GM12878 (cell line): ENCODE measurements at regions not wholly inside any gene's neighbourhood (a gene's known extent, or its start where the extent isn't known, plus 50 kb on each side); places are given as distances from the start of the nearest gene placed in this dataset.

Experiments used
- ATAC-seq: fragments of 200-7000 bp; cut with Tn5 transposase; 3 replicates; pipeline ENCODE4 v1.9.1; 2020; ENCODE audit warnings: mild to moderate bottlenecking, moderate library complexity
- BruUV-seq: library from RNA; stranded (reverse); fragments of 400-500 nt; replicated peaks from 2 replicates; lab custom pipeline; 2021; lab: Mats Ljungman, UMichigan
- CTCF ChIA-PET: fragments of 300-600 bp; sonication (Branson Sonifier 250); formaldehyde crosslinking; extraction: SDS; loops from one replicate; lab custom pipeline; 2021; ENCODE audit warnings: inconsistent platforms; lab: Yijun Ruan, JAX
- POLR2A ChIA-PET: fragments of 350-600 bp; formaldehyde crosslinking; extraction: SDS; loops from one replicate; lab custom pipeline; 2021; ENCODE audit warnings: inconsistent platforms; lab: Charles Lee
- RAD21 ChIA-PET: fragments of 300-600 bp; sonication (Branson Sonifier 250); formaldehyde crosslinking; loops from one replicate; lab custom pipeline; 2023; ENCODE audit warnings: antibody characterized with exemption; ENCODE audit not compliant: unreplicated experiment; lab: Charles Lee
- SMC1A ChIA-PET: fragments of 300-600 bp; sonication (Branson Sonifier 250); formaldehyde crosslinking; loops from one replicate; lab custom pipeline; 2023; ENCODE audit not compliant: unreplicated experiment, uncharacterized antibody; lab: Charles Lee
- DNase-seq: peaks from one replicate; pipeline ENCODE4 v3.0.0-alpha.2; 2011; ENCODE audit warnings: low read depth, low spot score
- FAIRE-seq: peaks from 3 replicates; lab custom pipeline; 2011; peaks lifted over from hg19 to GRCh38; lab: Jason Lieb, UNC
- H2AFZ ChIP-seq: 2 replicates; pipeline ENCODE4 v1.6.0; 2011; ENCODE audit warnings: low read depth, low read length, control low read depth; ENCODE audit not compliant: control insufficient read depth
- H3K27ac ChIP-seq: 2 replicates; pipeline ENCODE4 v1.5.1; 2011; ENCODE audit warnings: control low read depth; ENCODE audit not compliant: control insufficient read depth, insufficient read depth
- H3K27me3 ChIP-seq, 2 experiments: replicated peaks in 1 of 2; 2 replicates each; pipeline versions ENCODE4 v1.6.0 to v1.6.1; 2011; ENCODE audit warnings: low read length in 1 of 2; ENCODE audit not compliant: control insufficient read depth in 2 of 2, insufficient read depth in 2 of 2
- H3K36me3 ChIP-seq, 2 experiments: 2 replicates each; pipeline ENCODE4 v1.5.1; 2011; ENCODE audit warnings: low read length in 1 of 2; ENCODE audit not compliant: control insufficient read depth in 2 of 2, insufficient read depth in 2 of 2
- H3K4me1 ChIP-seq: 2 replicates; pipeline ENCODE4 v1.6.1; 2011; ENCODE audit warnings: mild to moderate bottlenecking, low read length, moderate library complexity, mixed read lengths; ENCODE audit not compliant: control insufficient read depth, insufficient read depth
- H3K4me2 ChIP-seq: 2 replicates; pipeline ENCODE4 v1.6.0; 2011; ENCODE audit warnings: control low read depth; ENCODE audit not compliant: control insufficient read depth, insufficient read depth
- H3K4me3 ChIP-seq: fragments of 200-600 bp; sonication (generic); 2 replicates; pipeline ENCODE4 v1.5.1; 2016
- H3K79me2 ChIP-seq: 2 replicates; pipeline ENCODE4 v1.6.0; 2011; ENCODE audit warnings: low read length; ENCODE audit not compliant: control insufficient read depth, insufficient read depth
- H3K9ac ChIP-seq: 2 replicates; pipeline ENCODE4 v1.8.0; 2011; ENCODE audit warnings: low read length, control low read depth, mixed read lengths; ENCODE audit not compliant: control insufficient read depth, insufficient read depth
- H3K9me3 ChIP-seq: replicated peaks from 3 replicates; pipeline ENCODE4 v1.5.1; 2011; ENCODE audit warnings: mild to moderate bottlenecking, low read length; ENCODE audit not compliant: control insufficient read depth, insufficient read depth
- H4K20me1 ChIP-seq: 2 replicates; pipeline ENCODE4 v1.6.0; 2011; ENCODE audit not compliant: control insufficient read depth, insufficient read depth
- CBX5 ChIP-seq: sonication (generic); IDR thresholded peaks from 2 replicates; pipeline ENCODE4 v1.6.1; 2016; ENCODE audit warnings: low read depth, moderate library complexity, mild to moderate bottlenecking, inconsistent platforms
- CHD1 ChIP-seq: IDR thresholded peaks from 2 replicates; pipeline ENCODE4 v1.6.1; 2012; ENCODE audit warnings: low read depth, low read length, improper control_type of control experiment
- EP300 ChIP-seq, 2 experiments: fragments of 150-350 bp in 1 of 2; IDR thresholded peaks; 2 replicates each; pipeline ENCODE4 v1.6.1; 2011 to 2012; ENCODE audit warnings: low read depth in 2 of 2, low read length in 2 of 2, borderline replicate concordance in 1 of 2, improper control_type of control experiment in 1 of 2, inconsistent platforms in 1 of 2; ENCODE audit not compliant: control insufficient read depth in 1 of 2
- HCFC1 ChIP-seq: fragments of 150-350 bp; IDR thresholded peaks from 2 replicates; pipeline ENCODE4 v1.6.1; 2014; ENCODE audit warnings: low read length
- IKZF1 ChIP-seq: fragments of 450-650 bp; conservative IDR thresholded peaks from 2 replicates; pipeline ENCODE4 v1.6.1; 2017; ENCODE audit warnings: antibody characterized with exemption, mild to moderate bottlenecking
- POLR2AphosphoS2 ChIP-seq: IDR thresholded peaks from 2 replicates; pipeline ENCODE4 v1.6.1; 2011; ENCODE audit warnings: low read depth, mild to moderate bottlenecking, low read length, improper control_type of control experiment, moderate library complexity
- POU2F2 ChIP-seq: IDR thresholded peaks from 3 replicates; pipeline ENCODE4 v1.6.1; 2011; ENCODE audit warnings: low read depth, mild to moderate bottlenecking, low read length, borderline replicate concordance
- RAD21 ChIP-seq: IDR thresholded peaks from 2 replicates; pipeline ENCODE4 v1.6.1; 2011; ENCODE audit warnings: mild to moderate bottlenecking, low read depth, low read length, moderate library complexity; ENCODE audit not compliant: insufficient read depth
- RBBP5 ChIP-seq: fragments of 200-600 bp; sonication (generic); conservative IDR thresholded peaks from 2 replicates; pipeline ENCODE4 v1.6.1; 2016
- SMARCA5 ChIP-seq: fragments of 450-650 bp; IDR thresholded peaks from 2 replicates; pipeline ENCODE4 v1.6.1; 2017; ENCODE audit warnings: mild to moderate bottlenecking
- SREBF2 ChIP-seq: IDR thresholded peaks from 2 replicates; pipeline ENCODE4 v1.6.1; 2012; ENCODE audit warnings: mild to moderate bottlenecking, low read length
- STAT1 ChIP-seq: fragments of 450-650 bp; conservative IDR thresholded peaks from 2 replicates; pipeline ENCODE4 v1.6.1; 2014; ENCODE audit warnings: antibody characterized with exemption, mild to moderate bottlenecking
- STAT3 ChIP-seq: IDR thresholded peaks from 2 replicates; pipeline ENCODE4 v1.6.1; 2011; ENCODE audit warnings: low read depth, low read length, improper control_type of control experiment
- SUPT20H ChIP-seq: IDR thresholded peaks from 2 replicates; pipeline ENCODE4 v1.6.1; 2011; ENCODE audit warnings: low read depth, mild to moderate bottlenecking, low read length, moderate library complexity, borderline replicate concordance; ENCODE audit not compliant: control insufficient read depth
- ZNF384 ChIP-seq: IDR thresholded peaks from 2 replicates; pipeline ENCODE4 v1.6.1; 2012; ENCODE audit warnings: low read depth, mild to moderate bottlenecking, low read length, improper control_type of control experiment, borderline replicate concordance
- WGBS: methylation state at CpG from one replicate; pipeline ENCODE4 v1.1.6; 2016; ENCODE audit warnings: low lambda C conversion rate; ENCODE audit not compliant: insufficient replicate concordance, insufficient coverage; ENCODE audit errors: missing lambda C conversion rate; 5-methylcytosine and 5-hydroxymethylcytosine counted together
- in situ Hi-C: fragments of 300-500 bp; cut with MboI; formaldehyde crosslinking; loops from 9 replicates; pipeline ENCODE4 v1.14.3; 2018; ENCODE audit warnings: mixed read lengths
- intact Hi-C: fragments of 100-400 bp; cut with micrococcal nuclease; formaldehyde crosslinking; loops from one replicate; pipeline ENCODE4 v1.14.2; 2022; ENCODE audit not compliant: unreplicated experiment
- TF ChIP-seq, protein P1 (sequence below): IDR thresholded peaks from 2 replicates; pipeline ENCODE4 v1.6.1; 2011; ENCODE audit warnings: borderline replicate concordance, low read depth, mild to moderate bottlenecking, moderate library complexity, mixed read lengths, low read length; ENCODE audit not compliant: insufficient read depth; ENCODE audit errors: extremely low read length
- TF ChIP-seq, protein P2 (sequence below): IDR thresholded peaks from 2 replicates; pipeline ENCODE4 v1.6.1; 2011; ENCODE audit warnings: mild to moderate bottlenecking, low read depth, low read length, moderate library complexity; ENCODE audit not compliant: insufficient replicate concordance
- TF ChIP-seq, protein P3 (sequence below): fragments of 450-650 bp; conservative IDR thresholded peaks from 2 replicates; pipeline ENCODE4 v1.6.1; 2017; ENCODE audit warnings: mild to moderate bottlenecking, moderate library complexity
- TF ChIP-seq, protein P4 (sequence below): fragments of 450-650 bp; IDR thresholded peaks from 2 replicates; pipeline ENCODE4 v1.6.1; 2016; ENCODE audit warnings: mild to moderate bottlenecking

DNA sequence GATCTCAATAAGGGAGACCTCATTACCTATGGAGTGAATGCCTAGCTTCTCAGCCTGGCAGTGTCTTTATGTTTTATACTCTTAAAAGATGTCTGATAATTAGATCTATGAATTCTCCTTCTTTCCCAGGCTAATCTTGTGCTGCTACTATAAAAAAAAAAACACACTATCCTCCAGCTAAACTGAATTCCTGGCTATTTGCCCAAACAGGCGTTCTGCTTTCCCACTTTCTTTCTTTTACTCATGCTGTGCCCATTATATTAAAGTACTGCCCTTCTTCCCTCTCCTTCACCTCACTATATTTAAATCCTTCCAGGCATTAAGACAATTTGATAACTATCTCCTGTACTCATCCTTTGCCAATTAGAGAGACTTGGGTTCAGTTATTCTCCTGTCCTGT is 1134.9 kb downstream of the ROBO2 start:
- no peaks in the 10 kb centered on the region for H4K20me1 ChIP-seq
- H3K4me3 ChIP-seq: no peak overlapping the region
- BruUV-seq: no TSS peak
- no peaks in the 10 kb centered on the region for H3K36me3 ChIP-seq
- ChIA-PET CTCF (no interaction called here), POLR2A (no interaction called here), SMC1A (interaction anchor here (1.3 kb wide), 1 partner anchor 9 kb away, joined by 3 read pairs; no protein-coding TSS in a partner anchor), RAD21 (no interaction called here)
- H3K27me3 ChIP-seq: no peaks in the 10 kb centered on the region
- no peaks in the 10 kb centered on the region for H3K9me3 ChIP-seq
- no peak for FAIRE-seq
- H3K4me1 ChIP-seq: no peaks in the 10 kb centered on the region
- no peak for DNase-seq
- no peak for ATAC-seq
- in situ Hi-C loops (no loop called here), intact Hi-C loops (loop anchor here (10.0 kb wide), 1 partner anchor 470 kb away; no protein-coding TSS in a partner anchor)
- no peak overlapping the region for H3K27ac ChIP-seq
- no peak overlapping the region for H3K4me2 ChIP-seq
- no peak overlapping the region for H3K9ac ChIP-seq
- 0% methylated on average over 1 of the region's 1 CpG for WGBS
- no peak overlapping the region for H2AFZ ChIP-seq
- TF ChIP-seq IKZF1 (no peak), RBBP5 (no peak), EP300 (IDR thresholded peaks at IDR 0.05; ENCODE audit: borderline replicate concordance in 1 of 2, control insufficient read depth in 1 of 2, low read depth in 2 of 2, low read length in 2 of 2) (no peak), POLR2AphosphoS2 (no peak), HCFC1 (no peak), SMARCA5 (no peak), STAT3 (no peak), POU2F2 (no peak), ZNF384 (no peak), STAT1 (no peak), CHD1 (no peak), CBX5 (no peak), RAD21 (no peak), SREBF2 (no peak), SUPT20H (no peak)
- TF ChIP-seq, protein P1, sequence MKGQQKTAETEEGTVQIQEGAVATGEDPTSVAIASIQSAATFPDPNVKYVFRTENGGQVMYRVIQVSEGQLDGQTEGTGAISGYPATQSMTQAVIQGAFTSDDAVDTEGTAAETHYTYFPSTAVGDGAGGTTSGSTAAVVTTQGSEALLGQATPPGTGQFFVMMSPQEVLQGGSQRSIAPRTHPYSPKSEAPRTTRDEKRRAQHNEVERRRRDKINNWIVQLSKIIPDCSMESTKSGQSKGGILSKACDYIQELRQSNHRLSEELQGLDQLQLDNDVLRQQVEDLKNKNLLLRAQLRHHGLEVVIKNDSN: no peak
- TF ChIP-seq, protein P2, sequence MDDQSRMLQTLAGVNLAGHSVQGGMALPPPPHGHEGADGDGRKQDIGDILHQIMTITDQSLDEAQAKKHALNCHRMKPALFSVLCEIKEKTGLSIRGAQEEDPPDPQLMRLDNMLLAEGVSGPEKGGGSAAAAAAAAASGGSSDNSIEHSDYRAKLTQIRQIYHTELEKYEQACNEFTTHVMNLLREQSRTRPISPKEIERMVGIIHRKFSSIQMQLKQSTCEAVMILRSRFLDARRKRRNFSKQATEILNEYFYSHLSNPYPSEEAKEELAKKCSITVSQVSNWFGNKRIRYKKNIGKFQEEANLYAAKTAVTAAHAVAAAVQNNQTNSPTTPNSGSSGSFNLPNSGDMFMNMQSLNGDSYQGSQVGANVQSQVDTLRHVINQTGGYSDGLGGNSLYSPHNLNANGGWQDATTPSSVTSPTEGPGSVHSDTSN: no peak
- TF ChIP-seq, protein P3, sequence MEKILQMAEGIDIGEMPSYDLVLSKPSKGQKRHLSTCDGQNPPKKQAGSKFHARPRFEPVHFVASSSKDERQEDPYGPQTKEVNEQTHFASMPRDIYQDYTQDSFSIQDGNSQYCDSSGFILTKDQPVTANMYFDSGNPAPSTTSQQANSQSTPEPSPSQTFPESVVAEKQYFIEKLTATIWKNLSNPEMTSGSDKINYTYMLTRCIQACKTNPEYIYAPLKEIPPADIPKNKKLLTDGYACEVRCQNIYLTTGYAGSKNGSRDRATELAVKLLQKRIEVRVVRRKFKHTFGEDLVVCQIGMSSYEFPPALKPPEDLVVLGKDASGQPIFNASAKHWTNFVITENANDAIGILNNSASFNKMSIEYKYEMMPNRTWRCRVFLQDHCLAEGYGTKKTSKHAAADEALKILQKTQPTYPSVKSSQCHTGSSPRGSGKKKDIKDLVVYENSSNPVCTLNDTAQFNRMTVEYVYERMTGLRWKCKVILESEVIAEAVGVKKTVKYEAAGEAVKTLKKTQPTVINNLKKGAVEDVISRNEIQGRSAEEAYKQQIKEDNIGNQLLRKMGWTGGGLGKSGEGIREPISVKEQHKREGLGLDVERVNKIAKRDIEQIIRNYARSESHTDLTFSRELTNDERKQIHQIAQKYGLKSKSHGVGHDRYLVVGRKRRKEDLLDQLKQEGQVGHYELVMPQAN: no peak
- TF ChIP-seq, protein P4, sequence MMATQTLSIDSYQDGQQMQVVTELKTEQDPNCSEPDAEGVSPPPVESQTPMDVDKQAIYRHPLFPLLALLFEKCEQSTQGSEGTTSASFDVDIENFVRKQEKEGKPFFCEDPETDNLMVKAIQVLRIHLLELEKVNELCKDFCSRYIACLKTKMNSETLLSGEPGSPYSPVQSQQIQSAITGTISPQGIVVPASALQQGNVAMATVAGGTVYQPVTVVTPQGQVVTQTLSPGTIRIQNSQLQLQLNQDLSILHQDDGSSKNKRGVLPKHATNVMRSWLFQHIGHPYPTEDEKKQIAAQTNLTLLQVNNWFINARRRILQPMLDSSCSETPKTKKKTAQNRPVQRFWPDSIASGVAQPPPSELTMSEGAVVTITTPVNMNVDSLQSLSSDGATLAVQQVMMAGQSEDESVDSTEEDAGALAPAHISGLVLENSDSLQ: no peak
- no peaks in the 10 kb centered on the region for H3K79me2 ChIP-seq
